ENCODE measurements at regions not wholly inside any gene's neighbourhood (a gene's known extent, or its start where the extent isn't known, plus 50 kb on each side); places are given as distances from the start of the nearest gene placed in this dataset.

DNA sequence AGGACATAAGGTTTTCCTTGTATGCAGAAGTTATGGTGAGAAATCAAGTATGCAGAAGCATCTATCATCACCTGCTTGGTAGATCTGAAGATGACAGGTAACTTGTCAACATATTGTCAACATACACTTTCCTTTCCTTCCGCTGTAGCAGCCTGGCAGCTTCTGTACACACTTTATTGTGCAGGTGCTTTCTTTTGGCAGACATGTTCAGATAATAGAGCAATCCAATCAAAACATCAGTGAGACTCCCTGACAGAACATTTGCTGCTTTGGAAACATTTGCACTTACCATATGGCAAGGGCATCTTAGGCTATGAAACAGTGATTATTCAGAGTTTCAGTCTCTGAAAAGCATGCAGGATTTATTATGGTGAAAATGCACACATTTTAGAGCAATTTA, 161.1 kb upstream of the CDH12 start:
- TF ChIP-seq, protein P1, sequence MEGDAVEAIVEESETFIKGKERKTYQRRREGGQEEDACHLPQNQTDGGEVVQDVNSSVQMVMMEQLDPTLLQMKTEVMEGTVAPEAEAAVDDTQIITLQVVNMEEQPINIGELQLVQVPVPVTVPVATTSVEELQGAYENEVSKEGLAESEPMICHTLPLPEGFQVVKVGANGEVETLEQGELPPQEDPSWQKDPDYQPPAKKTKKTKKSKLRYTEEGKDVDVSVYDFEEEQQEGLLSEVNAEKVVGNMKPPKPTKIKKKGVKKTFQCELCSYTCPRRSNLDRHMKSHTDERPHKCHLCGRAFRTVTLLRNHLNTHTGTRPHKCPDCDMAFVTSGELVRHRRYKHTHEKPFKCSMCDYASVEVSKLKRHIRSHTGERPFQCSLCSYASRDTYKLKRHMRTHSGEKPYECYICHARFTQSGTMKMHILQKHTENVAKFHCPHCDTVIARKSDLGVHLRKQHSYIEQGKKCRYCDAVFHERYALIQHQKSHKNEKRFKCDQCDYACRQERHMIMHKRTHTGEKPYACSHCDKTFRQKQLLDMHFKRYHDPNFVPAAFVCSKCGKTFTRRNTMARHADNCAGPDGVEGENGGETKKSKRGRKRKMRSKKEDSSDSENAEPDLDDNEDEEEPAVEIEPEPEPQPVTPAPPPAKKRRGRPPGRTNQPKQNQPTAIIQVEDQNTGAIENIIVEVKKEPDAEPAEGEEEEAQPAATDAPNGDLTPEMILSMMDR (IDR thresholded peaks at IDR 0.05), result no peak
- no peak for TF ChIP-seq POLR2A (IDR thresholded peaks at IDR 0.05)

Data from testis (tissue), 2 donors.